Astrocyte (in vitro differentiated cells and primary cell): ENCODE measurements at regions not wholly inside any gene's neighbourhood (a gene's known extent, or its start where the extent isn't known, plus 50 kb on each side); places are given as distances from the start of the nearest gene placed in this dataset.

Experiments
- DNase-seq: peaks from one replicate; pipeline ENCODE4 v3.0.0-alpha.2; 2010; ENCODE audit warnings: low read depth
- FAIRE-seq: peaks from 2 replicates; lab custom pipeline; 2011; peaks lifted over from hg19 to GRCh38; lab: Jason Lieb, UNC
- H2AFZ ChIP-seq: 2 replicates; pipeline ENCODE4 v1.6.0; 2012; ENCODE audit warnings: low read depth, low read length, inconsistent platforms
- H3K27ac ChIP-seq: 2 replicates; pipeline ENCODE4 v1.5.1; 2011; ENCODE audit warnings: low read depth, low read length, inconsistent platforms
- H3K27me3 ChIP-seq: 2 replicates; pipeline ENCODE4 v1.6.0; 2011; ENCODE audit warnings: low read length, inconsistent platforms; ENCODE audit not compliant: insufficient read depth
- H3K36me3 ChIP-seq: 2 replicates; pipeline ENCODE4 v1.5.1; 2011; ENCODE audit warnings: low read length, inconsistent platforms; ENCODE audit not compliant: insufficient read depth
- H3K4me1 ChIP-seq: 2 replicates; pipeline ENCODE4 v1.5.1; 2011; ENCODE audit warnings: low read length, inconsistent platforms; ENCODE audit not compliant: insufficient read depth
- H3K4me2 ChIP-seq: 2 replicates; pipeline ENCODE4 v1.6.0; 2012; ENCODE audit warnings: low read length, inconsistent platforms
- H3K4me3 ChIP-seq: 2 replicates; pipeline ENCODE4 v1.5.1; 2011; ENCODE audit warnings: low read depth, mild to moderate bottlenecking, low read length, inconsistent platforms; ENCODE audit not compliant: insufficient read depth
- H3K79me2 ChIP-seq: 2 replicates; pipeline ENCODE4 v1.6.0; 2012; ENCODE audit warnings: mild to moderate bottlenecking, low read length, inconsistent platforms; ENCODE audit not compliant: insufficient read depth
- H3K9ac ChIP-seq: 2 replicates; pipeline ENCODE4 v1.6.0; 2012; ENCODE audit warnings: mild to moderate bottlenecking, low read length, inconsistent platforms
- H3K9me3 ChIP-seq: 2 replicates; pipeline ENCODE4 v1.5.1; 2012; ENCODE audit warnings: low read depth, mild to moderate bottlenecking, low read length, inconsistent platforms; ENCODE audit not compliant: insufficient read depth
- H4K20me1 ChIP-seq: 2 replicates; pipeline ENCODE4 v1.6.0; 2012; ENCODE audit warnings: low read length, inconsistent platforms; ENCODE audit not compliant: insufficient read depth
- H3K27ac Mint-ChIP-seq: one replicate; pipeline ENCODE4 v1.8.0; 2021; ENCODE audit warnings: mild to moderate bottlenecking, mixed read lengths; ENCODE audit not compliant: unreplicated experiment
- H3K27me3 Mint-ChIP-seq: one replicate; pipeline ENCODE4 v1.8.0; 2021; ENCODE audit warnings: low read depth, mixed read lengths; ENCODE audit not compliant: unreplicated experiment
- H3K36me3 Mint-ChIP-seq: one replicate; pipeline ENCODE4 v1.8.0; 2021; ENCODE audit warnings: low read depth, mixed read lengths; ENCODE audit not compliant: unreplicated experiment
- H3K4me1 Mint-ChIP-seq: one replicate; pipeline ENCODE4 v1.8.0; 2021; ENCODE audit warnings: low read depth, mixed read lengths; ENCODE audit not compliant: unreplicated experiment
- H3K4me3 Mint-ChIP-seq: one replicate; pipeline ENCODE4 v1.8.0; 2021; ENCODE audit warnings: mild to moderate bottlenecking, moderate library complexity, mixed read lengths; ENCODE audit not compliant: unreplicated experiment
- H3K9me3 Mint-ChIP-seq: one replicate; pipeline ENCODE4 v1.8.0; 2021; ENCODE audit warnings: mild to moderate bottlenecking, mixed read lengths; ENCODE audit not compliant: unreplicated experiment
- CTCF ChIP-seq: IDR thresholded peaks from 2 replicates; pipeline ENCODE4 v1.5.1; 2011; ENCODE audit warnings: low read depth, mild to moderate bottlenecking, inconsistent platforms, low read length, moderate library complexity; ENCODE audit not compliant: insufficient read depth
- EZH2 ChIP-seq: IDR thresholded peaks from 2 replicates; pipeline ENCODE4 v1.6.1; 2012; ENCODE audit warnings: mild to moderate bottlenecking, low read length, inconsistent platforms; ENCODE audit not compliant: insufficient read depth

GRCh38 chr3:135337192-135337591, 542.1 kb downstream of the EPHB1 start:
- no peak overlapping the region for H3K27ac Mint-ChIP-seq
- TF ChIP-seq CTCF = no peak
- no peak for TF ChIP-seq EZH2
- Histone ChIP-seq H3K4me1 (no peaks in the 10 kb centered on the region), H3K27ac (no peak overlapping the region), H3K36me3 (no peaks in the 10 kb centered on the region), H2AFZ (no peak overlapping the region), H3K9me3 (no peaks in the 10 kb centered on the region), H3K79me2 (no peaks in the 10 kb centered on the region), H3K9ac (no peak overlapping the region), H4K20me1 (no peaks in the 10 kb centered on the region), H3K27me3 (no peaks in the 10 kb centered on the region), H3K4me3 (no peak overlapping the region), H3K4me2 (no peak overlapping the region)
- no peak overlapping the region for H3K4me3 Mint-ChIP-seq
- peaks cover 10% of the 10 kb centered on the region for H3K27me3 Mint-ChIP-seq
- H3K36me3 Mint-ChIP-seq = no peaks in the 10 kb centered on the region
- DNase-seq (no peak), FAIRE-seq (no peak)
- H3K9me3 Mint-ChIP-seq = peaks cover 3% of the 10 kb centered on the region
- no peaks in the 10 kb centered on the region for H3K4me1 Mint-ChIP-seq

- Histone ChIP-seq H3K9me3 (no peaks in the 10 kb centered on the region), H3K36me3 (no peaks in the 10 kb centered on the region), H3K4me1 (no peaks in the 10 kb centered on the region), H3K27ac (no peak overlapping the region), H2AFZ (no peak overlapping the region), H3K27me3 (no peaks in the 10 kb centered on the region), H3K79me2 (no peaks in the 10 kb centered on the region), H3K9ac (no peak overlapping the region), H3K4me3 (no peak overlapping the region), H4K20me1 (no peaks in the 10 kb centered on the region), H3K4me2 (no peak overlapping the region)
- no peak for TF ChIP-seq EZH2
- no peak for TF ChIP-seq CTCF
- no peak for DNase-seq
- Mint-ChIP-seq H3K27me3 (peaks cover 11% of the 10 kb centered on the region), H3K4me1 (no peaks in the 10 kb centered on the region), H3K27ac (no peak overlapping the region), H3K4me3 (no peak overlapping the region), H3K36me3 (no peaks in the 10 kb centered on the region), H3K9me3 (peaks cover 4% of the 10 kb centered on the region)
- FAIRE-seq = no peak
Measured at GRCh38 chr3:135348690-135349089, 553.6 kb downstream of the EPHB1 start.

GRCh38 chr3:135349254-135349948, 554.3 kb downstream of the EPHB1 start:
- Histone ChIP-seq H3K4me1 (no peaks in the 10 kb centered on the region), H2AFZ (no peak overlapping the region), H3K9ac (no peak overlapping the region), H3K79me2 (no peaks in the 10 kb centered on the region), H3K36me3 (no peaks in the 10 kb centered on the region), H3K9me3 (no peaks in the 10 kb centered on the region), H3K4me2 (no peak overlapping the region), H3K27me3 (no peaks in the 10 kb centered on the region), H3K4me3 (no peak overlapping the region), H4K20me1 (no peaks in the 10 kb centered on the region), H3K27ac (no peak overlapping the region)
- TF ChIP-seq CTCF (no peak), EZH2 (no peak)
- Mint-ChIP-seq H3K9me3 (peaks cover 4% of the 10 kb centered on the region), H3K4me3 (no peak overlapping the region), H3K27me3 (peaks cover 11% of the 10 kb centered on the region), H3K36me3 (no peaks in the 10 kb centered on the region), H3K4me1 (no peaks in the 10 kb centered on the region), H3K27ac (no peak overlapping the region)
- DNase-seq = no peak
- FAIRE-seq = no peak
